ENCODE measurements at regions not wholly inside any gene's neighbourhood (a gene's known extent, or its start where the extent isn't known, plus 50 kb on each side); places are given as distances from the start of the nearest gene placed in this dataset.

GRCh38 chr5:8695902-8696845, 827.2 kb downstream of the MTRR start:
- Histone ChIP-seq H3K27ac (ENCODE audit: low read length) (peak overlapping the region; percentile 86), H3K9me3 (replicated peaks; ENCODE audit: control insufficient read depth, low read depth, low read length) (no peaks in the 10 kb centered on the region), H3K27me3 (ENCODE audit: control insufficient read depth, insufficient read depth, low read length) (no peaks in the 10 kb centered on the region), H3K4me1 (ENCODE audit: control insufficient read depth, insufficient read depth, low read length) (peaks cover 5% of the 10 kb centered on the region), H3K4me3 (ENCODE audit: low read length) (no peak overlapping the region), H3K36me3 (ENCODE audit: control insufficient read depth, insufficient read depth, low read length) (no peaks in the 10 kb centered on the region)
- WGBS (ENCODE audit: insufficient coverage) = no CpG with 5 or more reads among the region's 10 CpGs
- peak; percentile 90 for DNase-seq

- Histone ChIP-seq H3K4me3 (ENCODE audit: low read length) (no peak overlapping the region), H3K4me1 (ENCODE audit: control insufficient read depth, insufficient read depth, low read length) (peaks cover 5% of the 10 kb centered on the region), H3K27me3 (ENCODE audit: control insufficient read depth, insufficient read depth, low read length) (no peaks in the 10 kb centered on the region), H3K27ac (ENCODE audit: low read length) (peak overlapping the region; percentile 16), H3K9me3 (replicated peaks; ENCODE audit: control insufficient read depth, low read depth, low read length) (no peaks in the 10 kb centered on the region), H3K36me3 (ENCODE audit: control insufficient read depth, insufficient read depth, low read length) (no peaks in the 10 kb centered on the region)
- no CpG with 5 or more reads among the region's 5 CpGs for WGBS (ENCODE audit: insufficient coverage)
- peak; percentile 23 for DNase-seq
These were observed 831.3 kb downstream of the MTRR start for GRCh38 chr5:8700222-8700621.

DNA sequence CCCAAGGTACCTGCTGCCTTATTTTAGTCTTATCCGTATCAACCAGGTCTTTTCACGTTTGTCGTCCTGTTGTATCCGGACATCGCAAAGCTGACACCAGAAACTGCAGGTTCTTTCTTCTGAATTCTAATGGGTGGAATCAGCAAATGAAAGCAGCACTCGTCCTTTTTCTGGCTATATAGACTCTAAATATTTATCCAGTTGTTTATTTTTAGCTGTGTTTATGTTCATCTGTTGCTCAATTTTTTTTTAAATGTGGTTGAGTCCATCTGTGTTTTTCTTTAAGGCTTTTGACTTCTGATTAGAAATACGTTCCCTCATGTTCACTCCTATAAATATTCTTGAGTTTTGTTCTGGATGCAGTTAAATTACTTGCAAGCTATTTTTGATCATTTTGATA, 831.7 kb downstream of the MTRR start:
- peak; percentile 74 for DNase-seq
- WGBS (ENCODE audit: insufficient coverage) = 80% methylated on average over 5 of the region's 7 CpGs
- peak overlapping the region; percentile 79 for H3K27ac ChIP-seq (ENCODE audit: low read length)

GRCh38 chr5:8701251-8701650, 832.3 kb downstream of the MTRR start:
- DNase-seq = peak; percentile 90
- Histone ChIP-seq H3K4me1 (ENCODE audit: control insufficient read depth, insufficient read depth, low read length) (peaks cover 2% of the 10 kb centered on the region), H3K36me3 (ENCODE audit: control insufficient read depth, insufficient read depth, low read length) (no peaks in the 10 kb centered on the region), H3K9me3 (replicated peaks; ENCODE audit: control insufficient read depth, low read depth, low read length) (no peaks in the 10 kb centered on the region), H3K27me3 (ENCODE audit: control insufficient read depth, insufficient read depth, low read length) (no peaks in the 10 kb centered on the region), H3K4me3 (ENCODE audit: low read length) (no peak overlapping the region), H3K27ac (ENCODE audit: low read length) (peak overlapping the region; percentile 79)
- no CpG with 5 or more reads among the region's 2 CpGs for WGBS (ENCODE audit: insufficient coverage)

More for the DNA sequence above, 831.7 kb downstream of the MTRR start:
- H3K9me3 ChIP-seq (replicated peaks; ENCODE audit: control insufficient read depth, low read depth, low read length) = no peaks in the 10 kb centered on the region
- H3K27me3 ChIP-seq (ENCODE audit: control insufficient read depth, insufficient read depth, low read length) = no peaks in the 10 kb centered on the region
- H3K36me3 ChIP-seq (ENCODE audit: control insufficient read depth, insufficient read depth, low read length) = no peaks in the 10 kb centered on the region
- peaks cover 3% of the 10 kb centered on the region for H3K4me1 ChIP-seq (ENCODE audit: control insufficient read depth, insufficient read depth, low read length)
- H3K4me3 ChIP-seq (ENCODE audit: low read length) = no peak overlapping the region

DNA sequence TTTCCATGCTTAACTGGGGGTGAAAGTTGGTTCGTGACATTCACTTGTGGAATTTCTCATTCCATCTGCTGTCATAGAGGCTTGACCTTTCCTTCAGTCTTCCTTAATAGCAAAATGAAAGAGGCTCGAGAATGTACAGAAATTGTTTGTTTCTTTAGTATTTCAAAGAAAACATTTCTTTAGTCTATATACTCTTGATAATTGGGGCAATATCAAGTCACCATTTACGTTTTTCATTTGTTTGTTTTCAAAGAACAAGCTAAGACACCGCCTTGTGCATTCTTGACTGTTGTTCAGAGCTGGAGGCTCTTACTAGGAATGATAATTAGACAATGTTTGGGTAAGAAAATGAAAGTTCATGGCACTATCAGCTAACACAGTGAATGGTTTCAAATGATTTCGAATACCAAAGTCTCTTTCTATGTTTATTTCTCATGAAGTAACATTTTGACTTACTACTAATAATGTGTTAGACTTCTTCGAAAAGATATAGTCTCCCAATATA, 835.4 kb downstream of the SEMA5A start:
- H3K36me3 ChIP-seq (ENCODE audit: control insufficient read depth, insufficient read depth, low read length) = no peaks in the 10 kb centered on the region
- no CpG with 5 or more reads among the region's 6 CpGs for WGBS (ENCODE audit: insufficient coverage)
- no peak for DNase-seq

GRCh38 chr5:8714198-8714597, 831.7 kb downstream of the SEMA5A start:
- no CpG with 5 or more reads among the region's 1 CpG for WGBS (ENCODE audit: insufficient coverage)
- peak; percentile 51 for DNase-seq
- no peaks in the 10 kb centered on the region for H3K4me1 ChIP-seq (ENCODE audit: control insufficient read depth, insufficient read depth, low read length)

More for the DNA sequence above, 835.4 kb downstream of the SEMA5A start:
- Histone ChIP-seq H3K4me1 (ENCODE audit: control insufficient read depth, insufficient read depth, low read length) (no peaks in the 10 kb centered on the region), H3K9me3 (replicated peaks; ENCODE audit: control insufficient read depth, low read depth, low read length) (no peaks in the 10 kb centered on the region), H3K27ac (ENCODE audit: low read length) (no peak overlapping the region), H3K4me3 (ENCODE audit: low read length) (no peak overlapping the region), H3K27me3 (ENCODE audit: control insufficient read depth, insufficient read depth, low read length) (no peaks in the 10 kb centered on the region)

GRCh38 chr5:8714861-8715260, 831.0 kb downstream of the SEMA5A start:
- no peaks in the 10 kb centered on the region for H3K36me3 ChIP-seq (ENCODE audit: control insufficient read depth, insufficient read depth, low read length)
- H3K9me3 ChIP-seq (replicated peaks; ENCODE audit: control insufficient read depth, low read depth, low read length) = no peaks in the 10 kb centered on the region
- no CpG with 5 or more reads among the region's 1 CpG for WGBS (ENCODE audit: insufficient coverage)
- no peak overlapping the region for H3K27ac ChIP-seq (ENCODE audit: low read length)
- no peaks in the 10 kb centered on the region for H3K27me3 ChIP-seq (ENCODE audit: control insufficient read depth, insufficient read depth, low read length)
- H3K4me1 ChIP-seq (ENCODE audit: control insufficient read depth, insufficient read depth, low read length) = no peaks in the 10 kb centered on the region
- DNase-seq = peak; percentile 87
- no peak overlapping the region for H3K4me3 ChIP-seq (ENCODE audit: low read length)

More at GRCh38 chr5:8714198-8714597, 831.7 kb downstream of the SEMA5A start:
- H3K4me3 ChIP-seq (ENCODE audit: low read length) = no peak overlapping the region
- no peaks in the 10 kb centered on the region for H3K27me3 ChIP-seq (ENCODE audit: control insufficient read depth, insufficient read depth, low read length)
- H3K27ac ChIP-seq (ENCODE audit: low read length) = no peak overlapping the region
- H3K36me3 ChIP-seq (ENCODE audit: control insufficient read depth, insufficient read depth, low read length) = no peaks in the 10 kb centered on the region
- no peaks in the 10 kb centered on the region for H3K9me3 ChIP-seq (replicated peaks; ENCODE audit: control insufficient read depth, low read depth, low read length)

DNA sequence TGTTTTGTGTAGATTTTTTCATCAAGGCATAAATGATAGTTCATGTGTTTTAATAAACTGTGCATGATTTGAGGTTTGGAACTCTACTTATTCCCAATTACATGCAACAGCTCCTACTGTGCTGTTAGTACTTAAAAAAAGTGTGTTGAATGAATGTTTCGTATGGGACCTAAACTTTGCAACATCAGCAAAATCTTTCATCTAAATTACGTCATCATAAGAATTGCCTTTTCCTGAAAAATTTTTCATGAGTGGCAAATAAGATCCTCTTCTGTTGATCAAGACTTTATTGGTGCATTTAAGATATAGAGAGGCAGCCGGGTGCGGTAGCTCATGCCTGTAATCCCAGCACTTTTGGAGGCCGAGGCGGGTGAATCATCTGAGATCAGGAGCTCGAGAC, 826.1 kb downstream of the SEMA5A start:
- Histone ChIP-seq H3K9me3 (replicated peaks; ENCODE audit: control insufficient read depth, low read depth, low read length) (no peaks in the 10 kb centered on the region), H3K4me1 (ENCODE audit: control insufficient read depth, insufficient read depth, low read length) (no peaks in the 10 kb centered on the region), H3K27ac (ENCODE audit: low read length) (no peak overlapping the region), H3K36me3 (ENCODE audit: control insufficient read depth, insufficient read depth, low read length) (no peaks in the 10 kb centered on the region), H3K27me3 (ENCODE audit: control insufficient read depth, insufficient read depth, low read length) (no peaks in the 10 kb centered on the region), H3K4me3 (ENCODE audit: low read length) (no peak overlapping the region)
- no peak for DNase-seq
- 100% methylated on average over 4 of the region's 7 CpGs for WGBS (ENCODE audit: insufficient coverage)

GRCh38 chr5:8720506-8720905, 825.4 kb downstream of the SEMA5A start:
- Histone ChIP-seq H3K27ac (ENCODE audit: low read length) (no peak overlapping the region), H3K4me1 (ENCODE audit: control insufficient read depth, insufficient read depth, low read length) (no peaks in the 10 kb centered on the region), H3K9me3 (replicated peaks; ENCODE audit: control insufficient read depth, low read depth, low read length) (no peaks in the 10 kb centered on the region), H3K36me3 (ENCODE audit: control insufficient read depth, insufficient read depth, low read length) (no peaks in the 10 kb centered on the region), H3K4me3 (ENCODE audit: low read length) (no peak overlapping the region), H3K27me3 (ENCODE audit: control insufficient read depth, insufficient read depth, low read length) (no peaks in the 10 kb centered on the region)
- DNase-seq = peak; percentile 53
- 20% methylated on average over 1 of the region's 5 CpGs for WGBS (ENCODE audit: insufficient coverage)

DNA sequence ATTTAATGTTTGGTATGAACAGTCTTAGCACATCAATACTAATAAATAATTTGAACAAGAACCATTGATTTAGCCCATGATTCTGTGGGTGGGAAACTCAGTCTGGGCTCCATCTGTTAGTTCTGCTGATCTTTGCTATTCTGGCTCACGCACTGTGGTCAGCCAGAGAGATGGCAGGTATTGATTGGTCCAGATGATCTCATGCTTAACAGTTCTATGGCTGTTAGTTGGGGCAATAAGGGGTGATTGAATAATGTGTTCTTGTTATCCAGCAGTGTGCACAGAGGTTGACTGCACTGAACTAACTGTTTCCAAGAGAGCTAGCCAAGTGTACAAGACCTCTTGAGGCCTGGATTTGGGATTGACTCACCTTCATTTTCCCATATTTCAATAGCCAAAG, 824.3 kb downstream of the SEMA5A start:
- Histone ChIP-seq H3K36me3 (ENCODE audit: control insufficient read depth, insufficient read depth, low read length) (no peaks in the 10 kb centered on the region), H3K4me3 (ENCODE audit: low read length) (no peak overlapping the region), H3K4me1 (ENCODE audit: control insufficient read depth, insufficient read depth, low read length) (no peaks in the 10 kb centered on the region), H3K27ac (ENCODE audit: low read length) (no peak overlapping the region), H3K9me3 (replicated peaks; ENCODE audit: control insufficient read depth, low read depth, low read length) (no peaks in the 10 kb centered on the region), H3K27me3 (ENCODE audit: control insufficient read depth, insufficient read depth, low read length) (no peaks in the 10 kb centered on the region)
- WGBS (ENCODE audit: insufficient coverage) = 93% methylated on average over 1 of the region's 1 CpG
- DNase-seq = peak; percentile 11

All from muscle of leg (tissue), 3 donors.